ENCODE measurements at regions not wholly inside any gene's neighbourhood (a gene's known extent, or its start where the extent isn't known, plus 50 kb on each side); places are given as distances from the start of the nearest gene placed in this dataset.

GRCh38 chr17:79441356-79442160, 169.3 kb downstream of the RBFOX3 start:
- no peak for DNase-seq

- DNase-seq = no peak
These were observed 170.6 kb downstream of the RBFOX3 start for GRCh38 chr17:79440251-79440650.

- DNase-seq = no peak
These were observed 171.4 kb downstream of the RBFOX3 start for GRCh38 chr17:79439493-79439892.

GRCh38 chr17:79438546-79439334, 172.1 kb downstream of the RBFOX3 start:
- DNase-seq = no peak

GRCh38 chr17:79438058-79438457, 172.8 kb downstream of the RBFOX3 start:
- no peak for DNase-seq

- no peak for DNase-seq
These were observed 173.8 kb downstream of the RBFOX3 start for GRCh38 chr17:79437081-79437480.

- no peak for DNase-seq
These were observed 174.9 kb downstream of the RBFOX3 start for GRCh38 chr17:79435962-79436361.

- no peak for DNase-seq
These were observed 175.6 kb downstream of the RBFOX3 start for GRCh38 chr17:79435296-79435695.

GRCh38 chr17:79434215-79434614, 176.6 kb downstream of the RBFOX3 start:
- no peak for DNase-seq

- DNase-seq = no peak
These were observed 177.5 kb downstream of the RBFOX3 start for GRCh38 chr17:79433379-79433778.

GRCh38 chr17:79431175-79431574, 179.7 kb downstream of the RBFOX3 start:
- no peak for DNase-seq

- no peak for DNase-seq
These were observed 180.9 kb downstream of the RBFOX3 start for GRCh38 chr17:79429864-79430494.

- no peak for DNase-seq
These were observed 181.9 kb downstream of the RBFOX3 start for GRCh38 chr17:79428988-79429387.

- DNase-seq = no peak
These were observed 183.0 kb downstream of the RBFOX3 start for GRCh38 chr17:79427621-79428539.

GRCh38 chr17:79425686-79426085, 185.2 kb downstream of the RBFOX3 start:
- no peak for DNase-seq

- no peak for DNase-seq
These were observed 186.2 kb downstream of the RBFOX3 start for GRCh38 chr17:79424471-79425185.

- no peak for DNase-seq
These were observed 186.9 kb downstream of the RBFOX3 start for GRCh38 chr17:79423811-79424465.

- no peak for DNase-seq
These were observed 188.6 kb downstream of the RBFOX3 start for GRCh38 chr17:79422236-79422635.

- DNase-seq = no peak
These were observed 190.3 kb downstream of the RBFOX3 start for GRCh38 chr17:79420318-79421243.

- no peak for DNase-seq
These were observed 193.3 kb downstream of the RBFOX3 start for GRCh38 chr17:79417476-79417988.

Measured in activated effector memory CD4-positive, alpha-beta T cell treated with Interleukin-2 at 50 U/mL for 16 hours (primary cell).